Adrenal gland (tissue), 9 donors: ENCODE measurements at regions not wholly inside any gene's neighbourhood (a gene's known extent, or its start where the extent isn't known, plus 50 kb on each side); places are given as distances from the start of the nearest gene placed in this dataset.

Source experiments
- DNase-seq, 7 donors: peaks; one replicate each; pipeline ENCODE4 v3.0.0-alpha.2; 2019 to 2020
- H3K27ac ChIP-seq, 5 donors: fragments of 200-600 bp; sonication (generic) in 4 of 5; 1 replicate in 3 of 5; 2 replicates in 2 of 5; pipeline versions ENCODE4 v1.5.1 to v1.8.0; 2016 to 2020; ENCODE audit warnings: mild to moderate bottlenecking in 1 of 5
- H3K27me3 ChIP-seq: fragments of 200-600 bp; 2 replicates; pipeline ENCODE4 v1.8.0; 2021
- H3K36me3 ChIP-seq, 2 donors: fragments of 200-600 bp; replicated peaks in 1 of 2; 1 replicate in 1 of 2; 2 replicates in 1 of 2; pipeline versions ENCODE4 v1.5.1 to v1.8.0; 2018 to 2022
- H3K4me1 ChIP-seq, 2 donors: fragments of 200-600 bp; replicated peaks in 1 of 2; 1 replicate in 1 of 2; 2 replicates in 1 of 2; pipeline versions ENCODE4 v1.5.1 to v1.8.0; 2018 to 2021
- H3K4me3 ChIP-seq, 4 donors: fragments of 200-600 bp; sonication (generic) in 3 of 4; one replicate each; pipeline ENCODE4 v1.5.1; 2016 to 2018
- H3K9me3 ChIP-seq, 3 donors: fragments of 200-600 bp; sonication (generic) in 1 of 3; replicated peaks in 1 of 3; 1 replicate in 2 of 3; 2 replicates in 1 of 3; pipeline versions ENCODE4 v1.5.1 to v1.8.0; 2016 to 2021
- POLR2A ChIP-seq, 2 donors: fragments of 450-650 bp; IDR thresholded peaks; one replicate each; pipeline ENCODE4 v1.6.1; 2017; ENCODE audit warnings: antibody characterized with exemption in 2 of 2, mild to moderate bottlenecking in 2 of 2, moderate library complexity in 1 of 2
- WGBS, 4 donors: extraction: QIAGEN DNeasy Blood & Tissue Kit in 2 of 4; methylation state at CpG; one replicate each; pipeline versions ENCODE4 v1.1.5 to v1.1.7; 2013 to 2017; 5-methylcytosine and 5-hydroxymethylcytosine counted together
- intact Hi-C, 2 donors: fragments of 100-400 bp; cut with DNase I; formaldehyde crosslinking; loops; one replicate each; pipeline versions ENCODE4 v1.14.1 to v1.15.0; 2022 to 2023
- TF ChIP-seq, protein P1 (sequence below), 6 experiments: fragments of 450-650 bp in 4 of 6; fragments of 200-600 bp in 2 of 6; sonication (generic) in 1 of 6; IDR thresholded peaks; 1 replicate in 5 of 6; 2 replicates in 1 of 6; pipeline versions ENCODE4 v1.5.1 to v1.8.0; 2016 to 2021; ENCODE audit warnings: antibody characterized with exemption in 6 of 6, mild to moderate bottlenecking in 2 of 6, moderate library complexity in 1 of 6
- donor health status: healthy with polysubstance abuse.
- donor health status: Bipolar disorder and iron deficiency.
- donor health status: DM: yes; HTN: yes; CAD: no.
- donor health status: DM: no; HTN: no; CAD: no.
- donor health status: DM: no; HTN: no; CAD: no.

DNA sequence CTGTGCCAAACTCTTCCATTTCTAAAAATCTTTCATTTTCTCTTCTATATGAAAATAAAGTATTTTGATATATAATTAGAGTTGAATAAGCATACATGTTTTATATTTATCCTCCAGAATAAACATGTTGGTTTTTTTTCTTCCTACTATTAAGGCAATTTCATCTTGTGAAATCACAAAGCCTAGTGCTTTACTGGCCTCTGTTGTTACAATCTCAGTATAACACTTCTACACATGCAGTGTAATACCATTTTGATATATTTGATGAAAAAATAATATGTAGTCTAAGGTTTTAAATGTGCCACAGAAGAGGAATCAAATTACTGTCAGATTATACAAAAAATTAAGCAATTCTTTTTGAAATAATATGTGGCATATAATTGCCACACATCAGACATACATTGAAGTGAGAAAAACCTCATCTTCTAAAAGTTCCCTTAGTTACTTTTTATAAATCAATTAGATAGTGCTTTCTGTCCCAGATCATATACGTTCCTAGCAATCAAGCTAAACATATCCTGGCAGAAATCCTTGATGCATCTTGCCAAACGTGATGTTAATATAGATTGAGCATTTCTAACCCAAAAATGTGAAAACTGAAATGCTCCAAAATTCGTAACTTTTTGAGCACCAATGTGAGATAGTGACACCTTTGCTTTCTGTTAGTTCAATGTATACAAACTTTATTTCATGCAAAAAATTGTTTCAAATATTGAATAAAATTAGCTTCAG, 225.1 kb upstream of the MANEA start:
- TF ChIP-seq POLR2A (IDR thresholded peaks at IDR 0.05), result no peak
- TF ChIP-seq, protein P1, sequence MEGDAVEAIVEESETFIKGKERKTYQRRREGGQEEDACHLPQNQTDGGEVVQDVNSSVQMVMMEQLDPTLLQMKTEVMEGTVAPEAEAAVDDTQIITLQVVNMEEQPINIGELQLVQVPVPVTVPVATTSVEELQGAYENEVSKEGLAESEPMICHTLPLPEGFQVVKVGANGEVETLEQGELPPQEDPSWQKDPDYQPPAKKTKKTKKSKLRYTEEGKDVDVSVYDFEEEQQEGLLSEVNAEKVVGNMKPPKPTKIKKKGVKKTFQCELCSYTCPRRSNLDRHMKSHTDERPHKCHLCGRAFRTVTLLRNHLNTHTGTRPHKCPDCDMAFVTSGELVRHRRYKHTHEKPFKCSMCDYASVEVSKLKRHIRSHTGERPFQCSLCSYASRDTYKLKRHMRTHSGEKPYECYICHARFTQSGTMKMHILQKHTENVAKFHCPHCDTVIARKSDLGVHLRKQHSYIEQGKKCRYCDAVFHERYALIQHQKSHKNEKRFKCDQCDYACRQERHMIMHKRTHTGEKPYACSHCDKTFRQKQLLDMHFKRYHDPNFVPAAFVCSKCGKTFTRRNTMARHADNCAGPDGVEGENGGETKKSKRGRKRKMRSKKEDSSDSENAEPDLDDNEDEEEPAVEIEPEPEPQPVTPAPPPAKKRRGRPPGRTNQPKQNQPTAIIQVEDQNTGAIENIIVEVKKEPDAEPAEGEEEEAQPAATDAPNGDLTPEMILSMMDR (IDR thresholded peaks at IDR 0.05), result peak in 1 of 6 experiments; percentile 30
- WGBS, 4 donors, result 41 to 46% (median 43%) methylated on average over 3 of the region's 3 CpGs

GRCh38 chr6:95354551-95354950, 222.8 kb upstream of the MANEA start:
- H3K27me3 ChIP-seq, result no peaks in the 10 kb centered on the region
- H3K27ac ChIP-seq, result no peak overlapping the region
- H3K4me3 ChIP-seq, result no peak overlapping the region
- no peak for DNase-seq
- H3K9me3 ChIP-seq, result no peaks in the 10 kb centered on the region
- H3K4me1 ChIP-seq, result no peaks in the 10 kb centered on the region
- H3K36me3 ChIP-seq, result no peaks in the 10 kb centered on the region
- intact Hi-C loops, result no loop called here
- 75 to 86% (median 79%) methylated on average over 7 to 10 of the region's 10 CpGs for WGBS, 4 donors
- TF ChIP-seq POLR2A (IDR thresholded peaks at IDR 0.05), result no peak
- TF ChIP-seq, protein P1 (IDR thresholded peaks at IDR 0.05), result no peak

More for the DNA sequence above, 225.1 kb upstream of the MANEA start:
- Histone ChIP-seq H3K4me3 (no peak overlapping the region), H3K27me3 (no peaks in the 10 kb centered on the region), H3K4me1 (no peaks in the 10 kb centered on the region), H3K9me3 (no peaks in the 10 kb centered on the region), H3K36me3 (no peaks in the 10 kb centered on the region), H3K27ac (no peak overlapping the region)
- intact Hi-C loops, result no loop called here
- no peak for DNase-seq

GRCh38 chr6:95357380-95358020, 219.8 kb upstream of the MANEA start:
- no peaks in the 10 kb centered on the region for H3K27me3 ChIP-seq
- TF ChIP-seq, protein P1 (IDR thresholded peaks at IDR 0.05), result no peak
- no peak for TF ChIP-seq POLR2A (IDR thresholded peaks at IDR 0.05)

GRCh38 chr6:95364016-95364604, 213.2 kb upstream of the MANEA start:
- H3K27ac ChIP-seq, result no peak overlapping the region
- WGBS, 4 donors, result 60 to 63% (median 63%) methylated on average over 4 of the region's 4 CpGs
- TF ChIP-seq, protein P1 (IDR thresholded peaks at IDR 0.05), result peak in 4 of 6 experiments; percentile 10 to 43 (median 24)
- TF ChIP-seq POLR2A (IDR thresholded peaks at IDR 0.05), result no peak
- no peak for DNase-seq
- H3K4me3 ChIP-seq, result no peak overlapping the region
- no peaks in the 10 kb centered on the region for H3K27me3 ChIP-seq
- intact Hi-C loops, result no loop called here
- H3K9me3 ChIP-seq, result no peaks in the 10 kb centered on the region
- no peaks in the 10 kb centered on the region for H3K4me1 ChIP-seq
- no peaks in the 10 kb centered on the region for H3K36me3 ChIP-seq

More at GRCh38 chr6:95357380-95358020, 219.8 kb upstream of the MANEA start:
- H3K4me3 ChIP-seq, result no peak overlapping the region
- H3K4me1 ChIP-seq, result no peaks in the 10 kb centered on the region
- DNase-seq, result no peak
- H3K27ac ChIP-seq, result no peak overlapping the region
- no peaks in the 10 kb centered on the region for H3K9me3 ChIP-seq
- WGBS, 4 donors, result 68 to 81% (median 76%) methylated on average over 4 of the region's 4 CpGs
- no peaks in the 10 kb centered on the region for H3K36me3 ChIP-seq
- intact Hi-C loops, result no loop called here
